OCI-LY7 (cell line): ENCODE measurements at regions not wholly inside any gene's neighbourhood (a gene's known extent, or its start where the extent isn't known, plus 50 kb on each side); places are given as distances from the start of the nearest gene placed in this dataset.

Source experiments
- EZH2phosphoT487 ChIP-seq: fragments of 200-600 bp; sonication (generic); IDR thresholded peaks from 2 replicates; pipeline ENCODE4 v1.6.1; 2018; ENCODE audit warnings: low read depth, borderline replicate concordance, mild to moderate bottlenecking, mixed run types, antibody characterized with exemption, low read length, moderate library complexity, mixed read lengths
- TF ChIP-seq, protein P1 (sequence below): fragments of 200-600 bp; sonication (generic); conservative IDR thresholded peaks from 2 replicates; pipeline ENCODE4 v1.5.1; 2014; ENCODE audit warnings: mild to moderate bottlenecking, antibody characterized with exemption, low read length, moderate library complexity, mixed read lengths

DNA sequence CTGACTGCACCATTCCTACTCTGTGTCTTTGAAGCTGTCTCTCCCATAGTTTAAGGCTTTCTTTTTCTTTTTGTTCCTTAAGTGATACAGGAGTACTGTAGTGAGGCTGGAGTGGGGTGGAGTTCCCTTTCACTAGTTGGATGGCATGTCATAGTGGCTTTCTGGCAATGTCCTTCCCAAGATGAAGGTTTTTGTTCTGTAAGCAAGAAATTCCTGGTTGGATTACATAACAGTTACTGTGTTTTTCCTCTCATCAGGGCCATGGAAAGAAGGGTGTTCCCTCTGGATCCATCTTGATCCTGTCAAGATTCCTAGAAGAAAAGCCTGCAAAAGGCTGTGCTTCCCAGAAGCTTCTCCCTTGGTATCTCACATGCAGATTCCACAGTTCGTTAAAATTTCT, 84.2 kb downstream of the ACKR3 start:
- TF ChIP-seq, protein P1, sequence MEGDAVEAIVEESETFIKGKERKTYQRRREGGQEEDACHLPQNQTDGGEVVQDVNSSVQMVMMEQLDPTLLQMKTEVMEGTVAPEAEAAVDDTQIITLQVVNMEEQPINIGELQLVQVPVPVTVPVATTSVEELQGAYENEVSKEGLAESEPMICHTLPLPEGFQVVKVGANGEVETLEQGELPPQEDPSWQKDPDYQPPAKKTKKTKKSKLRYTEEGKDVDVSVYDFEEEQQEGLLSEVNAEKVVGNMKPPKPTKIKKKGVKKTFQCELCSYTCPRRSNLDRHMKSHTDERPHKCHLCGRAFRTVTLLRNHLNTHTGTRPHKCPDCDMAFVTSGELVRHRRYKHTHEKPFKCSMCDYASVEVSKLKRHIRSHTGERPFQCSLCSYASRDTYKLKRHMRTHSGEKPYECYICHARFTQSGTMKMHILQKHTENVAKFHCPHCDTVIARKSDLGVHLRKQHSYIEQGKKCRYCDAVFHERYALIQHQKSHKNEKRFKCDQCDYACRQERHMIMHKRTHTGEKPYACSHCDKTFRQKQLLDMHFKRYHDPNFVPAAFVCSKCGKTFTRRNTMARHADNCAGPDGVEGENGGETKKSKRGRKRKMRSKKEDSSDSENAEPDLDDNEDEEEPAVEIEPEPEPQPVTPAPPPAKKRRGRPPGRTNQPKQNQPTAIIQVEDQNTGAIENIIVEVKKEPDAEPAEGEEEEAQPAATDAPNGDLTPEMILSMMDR: no peak
- TF ChIP-seq EZH2phosphoT487: no peak
